PFSK-1 (cell line): ENCODE measurements at regions not wholly inside any gene's neighbourhood (a gene's known extent, or its start where the extent isn't known, plus 50 kb on each side); places are given as distances from the start of the nearest gene placed in this dataset.

Experiments
- POLR2AphosphoS5 ChIP-seq: IDR thresholded peaks from 2 replicates; pipeline ENCODE4 v1.6.1; 2012; ENCODE audit warnings: low read depth, mild to moderate bottlenecking, control low read depth, low read length, moderate library complexity
- SIN3A ChIP-seq: IDR thresholded peaks from 2 replicates; pipeline ENCODE4 v1.6.1; 2012; ENCODE audit warnings: mild to moderate bottlenecking, low read length, moderate library complexity, borderline replicate concordance; ENCODE audit not compliant: insufficient read depth
- TAF1 ChIP-seq: IDR thresholded peaks from 2 replicates; pipeline ENCODE4 v1.6.1; 2012; ENCODE audit warnings: low read length, control low read depth, borderline replicate concordance; ENCODE audit not compliant: insufficient read depth

DNA sequence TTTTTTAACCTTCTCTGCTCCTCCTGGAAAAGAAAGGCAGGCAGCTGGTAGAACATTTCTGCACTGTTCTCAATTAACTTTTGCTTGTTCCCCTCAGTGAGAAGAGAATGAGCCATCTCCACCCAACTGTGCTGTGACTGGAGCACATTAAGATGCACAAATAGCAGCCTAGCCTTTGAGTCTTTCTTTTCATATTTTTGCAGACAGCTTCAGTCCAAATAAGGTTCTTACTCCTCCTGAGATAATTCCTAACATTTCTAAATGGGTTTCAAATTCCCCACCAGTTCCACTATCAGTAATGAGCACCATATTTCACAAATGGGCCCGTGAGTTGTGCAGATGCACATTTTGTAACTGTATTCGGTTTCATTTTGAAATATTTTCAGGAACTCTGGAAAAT lies 118.6 kb downstream of the SPCS3 start:
- no peak for TF ChIP-seq POLR2AphosphoS5
- no peak for TF ChIP-seq SIN3A
- TF ChIP-seq TAF1: no peak
